GM10266 (cell line): ENCODE measurements at regions not wholly inside any gene's neighbourhood (a gene's known extent, or its start where the extent isn't known, plus 50 kb on each side); places are given as distances from the start of the nearest gene placed in this dataset.

Source experiments
- DNase-seq: peaks from one replicate; pipeline ENCODE4 v3.0.0; 2012; ENCODE audit errors: extremely low spot score
- TF ChIP-seq, protein P1 (sequence below): IDR thresholded peaks from 2 replicates; pipeline ENCODE4 v1.5.1; 2012; ENCODE audit warnings: mild to moderate bottlenecking, low read depth; ENCODE audit not compliant: control insufficient read depth, insufficient read depth; ENCODE audit errors: missing control alignments

GRCh38 chr7:83851551-83851950, 202.6 kb upstream of the SEMA3E start:
- TF ChIP-seq, protein P1, sequence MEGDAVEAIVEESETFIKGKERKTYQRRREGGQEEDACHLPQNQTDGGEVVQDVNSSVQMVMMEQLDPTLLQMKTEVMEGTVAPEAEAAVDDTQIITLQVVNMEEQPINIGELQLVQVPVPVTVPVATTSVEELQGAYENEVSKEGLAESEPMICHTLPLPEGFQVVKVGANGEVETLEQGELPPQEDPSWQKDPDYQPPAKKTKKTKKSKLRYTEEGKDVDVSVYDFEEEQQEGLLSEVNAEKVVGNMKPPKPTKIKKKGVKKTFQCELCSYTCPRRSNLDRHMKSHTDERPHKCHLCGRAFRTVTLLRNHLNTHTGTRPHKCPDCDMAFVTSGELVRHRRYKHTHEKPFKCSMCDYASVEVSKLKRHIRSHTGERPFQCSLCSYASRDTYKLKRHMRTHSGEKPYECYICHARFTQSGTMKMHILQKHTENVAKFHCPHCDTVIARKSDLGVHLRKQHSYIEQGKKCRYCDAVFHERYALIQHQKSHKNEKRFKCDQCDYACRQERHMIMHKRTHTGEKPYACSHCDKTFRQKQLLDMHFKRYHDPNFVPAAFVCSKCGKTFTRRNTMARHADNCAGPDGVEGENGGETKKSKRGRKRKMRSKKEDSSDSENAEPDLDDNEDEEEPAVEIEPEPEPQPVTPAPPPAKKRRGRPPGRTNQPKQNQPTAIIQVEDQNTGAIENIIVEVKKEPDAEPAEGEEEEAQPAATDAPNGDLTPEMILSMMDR = no peak
- DNase-seq = no peak

DNA sequence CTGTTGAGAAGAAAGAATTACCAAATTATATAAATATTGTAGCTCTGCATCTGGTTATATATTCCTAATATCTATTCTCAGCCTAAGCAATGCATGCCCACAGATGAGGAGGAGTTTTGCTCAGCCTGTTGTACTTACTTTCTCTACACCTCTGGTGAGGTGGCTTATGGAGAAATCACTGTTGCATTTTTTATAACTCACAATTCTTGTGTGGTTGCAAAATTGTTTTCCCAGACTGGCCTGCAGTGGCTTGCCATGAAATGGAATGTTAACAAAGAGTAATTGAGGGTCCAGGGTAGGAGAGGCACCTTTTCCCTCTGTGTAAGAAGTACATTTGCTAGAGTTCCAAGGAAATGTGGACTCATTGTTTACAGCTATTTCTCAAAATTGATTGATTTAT, 202.0 kb upstream of the SEMA3E start:
- DNase-seq = no peak
- TF ChIP-seq, protein P1 = no peak

- TF ChIP-seq, protein P1 = no peak
- no peak for DNase-seq
Measured at GRCh38 chr7:83850125-83850524, 201.2 kb upstream of the SEMA3E start.

- no peak for DNase-seq
- TF ChIP-seq, protein P1 = no peak
Measured at GRCh38 chr7:83849131-83849530, 200.2 kb upstream of the SEMA3E start.

GRCh38 chr7:83842894-83843293, 194.0 kb upstream of the SEMA3E start:
- DNase-seq = no peak
- TF ChIP-seq, protein P1 = no peak

DNA sequence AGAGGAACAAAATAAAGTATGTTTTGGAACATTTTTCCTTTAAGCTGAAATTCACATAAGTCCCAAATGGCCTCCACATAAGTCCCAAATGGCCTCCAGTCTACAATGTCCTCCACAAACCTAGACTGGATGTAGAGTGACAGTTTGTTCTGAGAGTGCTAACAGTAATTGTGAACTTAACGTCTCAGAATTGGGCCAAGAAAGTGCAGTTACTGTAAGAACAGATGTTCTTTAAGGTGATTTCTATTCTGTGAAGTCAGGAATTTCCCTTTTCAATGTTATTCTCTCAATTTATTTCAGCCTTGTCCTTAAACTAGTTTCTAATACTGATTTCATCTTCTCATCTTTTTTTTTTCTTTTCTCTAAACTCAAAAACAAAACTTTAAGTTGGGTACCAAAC, 188.7 kb upstream of the SEMA3E start:
- TF ChIP-seq, protein P1 = no peak
- DNase-seq = peak; percentile 3

DNA sequence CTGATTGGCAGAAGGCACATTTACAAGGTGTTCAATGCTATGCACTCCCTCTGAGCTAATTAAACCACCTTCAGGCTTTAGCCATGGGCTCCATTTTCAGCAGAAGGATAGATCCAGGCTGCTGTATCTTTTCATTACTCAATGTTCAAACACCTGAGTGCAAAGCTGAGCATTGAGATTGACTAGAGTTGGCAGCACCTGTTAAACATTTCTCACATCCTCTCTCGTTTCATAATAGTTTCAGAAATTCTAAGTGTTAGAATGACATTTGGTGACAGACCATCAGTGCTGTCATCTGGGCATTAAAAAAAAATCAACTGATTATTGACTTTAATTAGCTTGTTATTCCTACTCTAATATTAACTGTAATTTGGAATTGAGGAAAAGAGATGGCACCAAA, 187.1 kb upstream of the SEMA3E start:
- TF ChIP-seq, protein P1 = no peak
- DNase-seq = no peak
